ENCODE measurements at regions not wholly inside any gene's neighbourhood (a gene's known extent, or its start where the extent isn't known, plus 50 kb on each side); places are given as distances from the start of the nearest gene placed in this dataset.

DNA sequence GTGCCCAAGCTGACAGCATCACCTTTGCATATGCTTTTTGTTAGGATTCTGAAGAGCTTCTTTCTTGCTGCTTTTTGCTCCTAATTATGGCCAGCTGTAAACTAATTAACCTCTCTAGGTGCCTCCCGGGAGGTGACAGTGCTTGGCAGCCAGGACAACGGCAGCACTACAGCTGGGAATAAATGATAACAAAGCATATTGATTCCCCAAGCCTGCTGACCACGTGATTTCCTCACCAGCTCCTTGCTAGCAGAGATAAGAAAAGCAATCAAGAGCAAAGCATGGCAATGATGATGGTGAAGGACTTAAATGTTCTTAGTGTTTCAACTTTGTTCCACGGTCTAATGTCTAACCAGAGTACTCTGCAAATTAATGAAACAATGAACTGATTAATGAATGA, 1074.4 kb upstream of the GYPC start:
- no peak for DNase-seq
- Histone ChIP-seq H3K4me3 (ENCODE audit: insufficient read depth, low read depth, low read length) (no peak overlapping the region), H3K27me3 (ENCODE audit: control insufficient read depth, insufficient read depth, low read length) (no peaks in the 10 kb centered on the region), H3K36me3 (replicated peaks; ENCODE audit: control insufficient read depth, insufficient read depth, low read length) (no peaks in the 10 kb centered on the region)

DNA sequence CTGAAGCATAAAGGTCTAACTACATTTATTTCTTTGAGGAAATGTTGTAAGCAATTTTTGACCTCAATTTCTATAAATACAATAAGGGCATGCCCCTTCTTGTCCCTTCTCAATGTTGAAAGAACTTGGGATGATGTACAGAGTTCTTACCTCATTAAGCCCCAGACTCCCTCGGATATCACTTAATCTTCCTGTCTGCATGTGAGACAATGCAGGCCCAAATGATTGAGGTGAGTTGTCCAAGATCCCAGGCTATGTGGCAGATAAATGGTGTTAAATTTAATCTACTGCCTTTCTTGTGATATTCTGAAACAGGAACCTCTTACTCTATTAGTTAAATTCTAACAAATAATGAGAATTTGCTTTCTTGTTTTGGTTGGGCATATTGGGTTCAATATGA, 1073.4 kb upstream of the GYPC start:
- Histone ChIP-seq H3K36me3 (replicated peaks; ENCODE audit: control insufficient read depth, insufficient read depth, low read length) (no peaks in the 10 kb centered on the region), H3K4me3 (ENCODE audit: insufficient read depth, low read depth, low read length) (no peak overlapping the region), H3K27me3 (ENCODE audit: control insufficient read depth, insufficient read depth, low read length) (no peaks in the 10 kb centered on the region)
- no peak for DNase-seq

- DNase-seq, result no peak
- Histone ChIP-seq H3K4me3 (ENCODE audit: insufficient read depth, low read depth, low read length) (no peak overlapping the region), H3K27me3 (ENCODE audit: control insufficient read depth, insufficient read depth, low read length) (no peaks in the 10 kb centered on the region), H3K36me3 (replicated peaks; ENCODE audit: control insufficient read depth, insufficient read depth, low read length) (no peaks in the 10 kb centered on the region)
These were observed 1071.2 kb upstream of the GYPC start for GRCh38 chr2:125584732-125585131.

GRCh38 chr2:125588780-125589179, 1067.2 kb upstream of the GYPC start:
- no peaks in the 10 kb centered on the region for H3K27me3 ChIP-seq (ENCODE audit: control insufficient read depth, insufficient read depth, low read length)
- H3K36me3 ChIP-seq (replicated peaks; ENCODE audit: control insufficient read depth, insufficient read depth, low read length), result no peaks in the 10 kb centered on the region
- DNase-seq, result no peak
- H3K4me3 ChIP-seq (ENCODE audit: insufficient read depth, low read depth, low read length), result no peak overlapping the region

DNA sequence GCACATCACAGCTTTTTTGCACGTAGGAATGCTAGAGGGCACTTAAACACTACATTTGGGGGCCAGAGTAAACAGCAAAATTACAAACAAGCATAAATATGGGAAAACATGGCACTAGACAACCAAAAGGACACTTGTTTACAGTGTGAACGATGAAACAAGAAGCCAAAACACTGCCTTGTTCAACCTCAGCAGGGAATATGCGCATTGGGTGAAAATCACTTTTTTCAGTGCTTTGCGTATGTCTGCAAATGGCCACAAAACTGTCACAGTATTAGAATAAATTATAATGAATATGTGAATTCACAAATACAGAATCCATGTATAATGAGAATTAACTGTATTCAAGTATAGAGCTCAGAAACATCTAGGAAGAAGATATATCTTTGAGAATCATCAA, 1064.0 kb upstream of the GYPC start:
- no peak overlapping the region for H3K4me3 ChIP-seq (ENCODE audit: insufficient read depth, low read depth, low read length)
- DNase-seq, result no peak
- H3K36me3 ChIP-seq (replicated peaks; ENCODE audit: control insufficient read depth, insufficient read depth, low read length), result no peaks in the 10 kb centered on the region

DNA sequence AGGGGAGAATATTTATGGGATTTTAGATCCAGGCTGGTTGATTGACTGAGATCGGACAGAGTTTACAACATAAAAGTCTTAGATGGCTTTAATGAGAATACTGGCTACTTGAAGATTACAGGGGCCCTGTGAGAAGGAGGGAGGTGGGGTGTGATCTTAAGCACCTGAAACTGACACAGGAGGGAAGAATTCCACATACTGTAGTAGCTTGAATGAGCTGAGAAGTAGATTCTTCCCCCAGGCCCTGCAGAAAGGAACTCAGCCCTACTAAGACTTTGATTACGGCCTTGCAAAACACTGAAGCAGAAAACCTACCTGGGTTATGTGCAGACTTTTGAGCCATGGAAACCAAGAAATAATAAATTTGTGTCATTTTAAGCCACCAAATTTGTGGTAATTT, 1062.9 kb upstream of the GYPC start:
- no peak for DNase-seq
- no peaks in the 10 kb centered on the region for H3K36me3 ChIP-seq (replicated peaks; ENCODE audit: control insufficient read depth, insufficient read depth, low read length)
- H3K27me3 ChIP-seq (ENCODE audit: control insufficient read depth, insufficient read depth, low read length), result no peaks in the 10 kb centered on the region
- no peak overlapping the region for H3K4me3 ChIP-seq (ENCODE audit: insufficient read depth, low read depth, low read length)

More for the DNA sequence above, 1064.0 kb upstream of the GYPC start:
- H3K27me3 ChIP-seq (ENCODE audit: control insufficient read depth, insufficient read depth, low read length), result no peaks in the 10 kb centered on the region

- Histone ChIP-seq H3K27me3 (ENCODE audit: control insufficient read depth, insufficient read depth, low read length) (no peaks in the 10 kb centered on the region), H3K4me3 (ENCODE audit: insufficient read depth, low read depth, low read length) (no peak overlapping the region), H3K36me3 (replicated peaks; ENCODE audit: control insufficient read depth, insufficient read depth, low read length) (no peaks in the 10 kb centered on the region)
- DNase-seq, result no peak
These were observed 1059.3 kb upstream of the GYPC start for GRCh38 chr2:125596612-125597011.

DNA sequence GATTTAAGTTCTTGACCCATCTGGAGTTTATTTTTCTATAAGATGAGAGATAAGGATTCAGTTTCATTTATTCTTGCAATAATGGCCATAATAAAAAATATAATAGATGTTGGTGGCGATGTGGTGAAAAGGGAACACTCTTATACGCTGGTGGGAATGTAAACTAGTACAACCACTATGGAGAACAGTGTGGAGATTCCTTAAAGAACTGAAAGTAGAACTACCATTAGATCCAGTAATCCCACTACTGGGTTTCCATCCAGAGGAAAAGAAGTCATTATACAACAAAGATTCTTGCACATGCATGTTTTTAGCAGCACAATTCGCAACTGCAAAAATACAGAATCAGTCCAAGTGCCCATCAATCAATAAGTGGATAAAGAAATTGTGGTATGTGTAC, 1040.5 kb upstream of the GYPC start:
- Histone ChIP-seq H3K4me3 (ENCODE audit: insufficient read depth, low read depth, low read length) (no peak overlapping the region), H3K27me3 (ENCODE audit: control insufficient read depth, insufficient read depth, low read length) (no peaks in the 10 kb centered on the region), H3K36me3 (replicated peaks; ENCODE audit: control insufficient read depth, insufficient read depth, low read length) (no peaks in the 10 kb centered on the region)
- no peak for DNase-seq

GRCh38 chr2:125630377-125630776, 1025.6 kb upstream of the GYPC start:
- Histone ChIP-seq H3K27me3 (ENCODE audit: control insufficient read depth, insufficient read depth, low read length) (no peaks in the 10 kb centered on the region), H3K36me3 (replicated peaks; ENCODE audit: control insufficient read depth, insufficient read depth, low read length) (no peaks in the 10 kb centered on the region), H3K4me3 (ENCODE audit: insufficient read depth, low read depth, low read length) (no peak overlapping the region)
- no peak for DNase-seq

- Histone ChIP-seq H3K27me3 (ENCODE audit: control insufficient read depth, insufficient read depth, low read length) (no peaks in the 10 kb centered on the region), H3K4me3 (ENCODE audit: insufficient read depth, low read depth, low read length) (no peak overlapping the region), H3K36me3 (replicated peaks; ENCODE audit: control insufficient read depth, insufficient read depth, low read length) (no peaks in the 10 kb centered on the region)
- DNase-seq, result no peak
These were observed 1021.3 kb upstream of the GYPC start for GRCh38 chr2:125634662-125635061.

- Histone ChIP-seq H3K4me3 (ENCODE audit: insufficient read depth, low read depth, low read length) (no peak overlapping the region), H3K27me3 (ENCODE audit: control insufficient read depth, insufficient read depth, low read length) (no peaks in the 10 kb centered on the region), H3K36me3 (replicated peaks; ENCODE audit: control insufficient read depth, insufficient read depth, low read length) (no peaks in the 10 kb centered on the region)
- no peak for DNase-seq
These were observed 1017.6 kb upstream of the GYPC start for GRCh38 chr2:125638345-125638744.

DNA sequence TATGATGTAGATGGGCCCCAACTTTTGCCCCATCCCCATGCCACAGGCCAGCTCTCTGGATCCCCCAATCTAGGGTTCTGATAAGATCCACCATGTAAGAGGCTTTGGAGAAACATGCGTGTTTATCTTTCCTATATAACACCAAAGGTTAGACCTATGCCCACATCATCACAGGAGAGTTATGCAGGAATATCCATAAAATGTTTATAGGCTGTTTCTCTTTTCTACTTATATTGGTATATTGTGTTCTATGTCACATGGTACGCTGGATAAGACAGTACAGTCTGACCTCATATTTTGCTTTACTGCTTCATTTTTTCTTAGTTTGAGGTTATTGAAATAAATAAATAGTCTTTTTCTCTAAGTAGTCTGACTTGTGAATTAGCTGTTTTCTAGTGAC, 1013.9 kb upstream of the GYPC start:
- DNase-seq, result no peak
- H3K4me3 ChIP-seq (ENCODE audit: insufficient read depth, low read depth, low read length), result no peak overlapping the region
- no peaks in the 10 kb centered on the region for H3K36me3 ChIP-seq (replicated peaks; ENCODE audit: control insufficient read depth, insufficient read depth, low read length)
- H3K27me3 ChIP-seq (ENCODE audit: control insufficient read depth, insufficient read depth, low read length), result no peaks in the 10 kb centered on the region

DNA sequence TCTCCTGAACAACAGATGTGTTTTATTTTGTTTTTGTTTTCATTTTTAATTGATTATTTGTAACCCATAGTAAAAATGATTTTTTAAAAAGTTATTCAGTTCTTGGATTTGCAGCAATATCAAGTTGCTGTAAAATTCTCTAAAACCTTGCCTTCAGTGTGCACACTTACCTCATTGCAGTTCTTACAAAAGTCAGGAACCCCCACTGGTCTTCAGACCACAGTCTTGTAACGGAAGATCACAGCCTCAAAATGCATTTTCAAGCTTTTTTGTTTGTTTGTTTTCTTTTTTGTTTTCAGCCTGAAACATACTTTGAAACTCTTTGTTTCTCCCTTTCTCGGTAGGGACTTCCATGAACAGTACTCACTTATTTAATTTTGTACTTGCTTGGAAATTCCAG, 1012.8 kb upstream of the GYPC start:
- Histone ChIP-seq H3K4me3 (ENCODE audit: insufficient read depth, low read depth, low read length) (no peak overlapping the region), H3K27me3 (ENCODE audit: control insufficient read depth, insufficient read depth, low read length) (no peaks in the 10 kb centered on the region)

DNA sequence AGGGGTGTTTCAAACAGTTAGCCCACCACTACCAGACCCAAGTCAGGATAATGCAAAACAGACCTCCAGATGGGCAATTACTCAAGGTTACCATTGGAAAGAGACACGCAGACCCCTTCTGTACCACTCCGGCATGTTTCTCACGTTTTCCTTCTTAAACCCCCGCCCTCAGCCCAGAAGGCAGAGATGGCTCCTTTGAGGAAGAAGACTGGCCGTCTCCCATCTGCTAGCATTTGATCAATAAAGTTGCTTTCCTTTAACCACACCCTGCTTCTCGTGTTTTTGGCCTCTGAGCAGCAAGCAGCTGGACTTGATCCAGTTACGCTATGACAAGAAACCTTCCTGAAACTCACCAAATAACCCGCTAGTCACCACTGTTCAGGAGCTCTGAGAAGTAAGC, 1012.4 kb upstream of the GYPC start:
- no peak for DNase-seq
- H3K27me3 ChIP-seq (ENCODE audit: control insufficient read depth, insufficient read depth, low read length), result no peaks in the 10 kb centered on the region

More for the DNA sequence above, 1012.8 kb upstream of the GYPC start:
- no peak for DNase-seq
- no peaks in the 10 kb centered on the region for H3K36me3 ChIP-seq (replicated peaks; ENCODE audit: control insufficient read depth, insufficient read depth, low read length)

DNA sequence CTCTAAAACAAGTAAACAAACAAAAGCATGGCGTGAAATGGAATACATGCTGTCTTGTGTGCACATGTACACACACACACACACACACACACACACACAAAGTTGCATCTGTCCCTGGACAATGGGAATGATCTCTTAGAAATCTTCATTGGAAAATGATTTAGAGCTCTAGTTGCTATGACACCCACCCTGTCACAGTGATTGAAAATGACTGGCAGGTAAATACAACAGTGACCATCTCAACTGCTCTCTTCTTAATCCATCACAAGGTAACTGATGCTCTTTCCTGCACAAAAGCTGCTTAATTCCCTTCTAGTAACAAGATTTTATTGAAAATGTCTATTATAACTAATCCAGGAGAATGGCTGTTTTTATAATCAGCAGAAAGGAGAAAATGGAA, 1011.7 kb upstream of the GYPC start:
- Histone ChIP-seq H3K4me3 (ENCODE audit: insufficient read depth, low read depth, low read length) (no peak overlapping the region), H3K27me3 (ENCODE audit: control insufficient read depth, insufficient read depth, low read length) (no peaks in the 10 kb centered on the region), H3K36me3 (replicated peaks; ENCODE audit: control insufficient read depth, insufficient read depth, low read length) (no peaks in the 10 kb centered on the region)
- no peak for DNase-seq

More for the DNA sequence above, 1012.4 kb upstream of the GYPC start:
- H3K36me3 ChIP-seq (replicated peaks; ENCODE audit: control insufficient read depth, insufficient read depth, low read length), result no peaks in the 10 kb centered on the region
- H3K4me3 ChIP-seq (ENCODE audit: insufficient read depth, low read depth, low read length), result no peak overlapping the region

DNA sequence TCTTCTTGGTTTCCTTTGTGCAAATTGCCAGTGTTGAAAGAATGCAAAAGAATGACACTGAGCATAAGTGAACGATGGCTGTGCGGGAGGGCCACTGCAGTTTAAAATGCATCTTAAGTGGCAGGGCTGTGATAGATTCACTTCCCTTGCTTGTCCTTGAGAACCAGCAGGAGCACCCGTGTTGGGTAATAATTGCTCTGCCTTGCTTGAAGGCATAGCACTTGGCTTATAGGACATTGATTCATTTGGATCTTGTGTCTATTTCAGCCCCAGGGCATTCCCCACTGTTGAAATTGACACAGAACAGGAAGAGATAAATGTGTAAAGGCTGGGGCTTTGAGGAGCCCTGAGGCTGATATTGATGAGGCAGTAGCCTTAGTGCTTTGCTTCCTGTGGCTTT, 1003.7 kb upstream of the GYPC start:
- Histone ChIP-seq H3K4me3 (ENCODE audit: insufficient read depth, low read depth, low read length) (no peak overlapping the region), H3K36me3 (replicated peaks; ENCODE audit: control insufficient read depth, insufficient read depth, low read length) (no peaks in the 10 kb centered on the region), H3K27me3 (ENCODE audit: control insufficient read depth, insufficient read depth, low read length) (no peaks in the 10 kb centered on the region)
- no peak for DNase-seq

All from H7 (cell line).